Medulla oblongata (tissue), 1 donor: ENCODE measurements at regions not wholly inside any gene's neighbourhood (a gene's known extent, or its start where the extent isn't known, plus 50 kb on each side); places are given as distances from the start of the nearest gene placed in this dataset.
"Not testable (repeated sequence)": the region's sequence is repeated elsewhere in the genome, so short reads cannot be mapped to it uniquely, and the experiment has no call there.

Source experiments
- DNase-seq: peaks from one replicate; pipeline ENCODE4 v3.0.0-alpha.2; 2015; ENCODE audit errors: extremely low spot score

DNA sequence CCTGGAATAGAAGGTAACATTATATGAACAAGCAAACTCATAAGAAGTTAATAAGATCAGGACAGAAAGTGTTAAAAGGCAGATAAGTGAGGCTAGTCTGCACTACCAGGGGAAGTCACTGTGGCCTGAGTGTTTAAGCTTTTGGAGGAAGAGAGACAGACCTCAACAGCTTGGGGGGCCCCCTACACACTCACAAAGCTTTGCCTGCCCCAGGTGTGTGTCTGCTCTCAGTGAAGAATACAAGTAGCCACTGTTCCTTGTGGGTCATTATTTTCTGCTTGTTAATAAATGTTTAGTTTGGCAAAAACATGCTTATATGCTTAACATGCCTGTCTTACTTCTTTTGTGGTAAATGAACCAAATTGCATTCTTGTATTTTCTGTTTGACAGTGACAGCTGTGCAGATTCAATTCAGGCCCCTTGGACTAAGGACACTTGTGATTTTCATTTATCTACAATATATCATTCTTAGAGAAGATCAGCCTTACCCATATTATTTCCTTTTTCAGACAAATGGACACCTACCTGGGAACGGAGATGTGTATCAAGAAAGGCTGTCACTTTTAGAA is 50.7 kb upstream of the C12orf71 start:
- DNase-seq, result no peak

DNA sequence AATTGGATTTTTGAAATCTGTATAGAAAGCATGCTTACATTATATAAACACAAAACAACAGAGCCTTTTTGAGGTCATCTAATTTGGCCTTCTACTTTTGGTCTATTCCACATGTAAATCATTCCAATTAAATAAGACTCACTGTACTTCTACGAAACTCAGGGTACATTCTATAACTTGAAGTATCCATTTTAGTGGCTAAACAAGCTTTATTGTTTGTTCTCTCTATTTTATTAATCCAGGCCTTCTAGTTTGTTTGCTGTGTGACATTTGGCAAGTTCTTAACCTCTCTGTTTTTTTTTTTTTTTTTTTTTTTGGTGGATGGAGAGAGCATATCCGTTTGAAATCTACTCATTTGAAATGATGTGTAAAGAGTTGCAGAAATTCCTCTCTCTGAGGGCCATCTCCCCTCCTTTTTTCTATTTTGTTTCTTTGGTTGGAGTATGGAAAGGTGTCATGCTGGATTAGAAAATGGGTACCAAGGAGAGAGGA is 58.1 kb upstream of the C12orf71 start:
- no peak for DNase-seq

DNA sequence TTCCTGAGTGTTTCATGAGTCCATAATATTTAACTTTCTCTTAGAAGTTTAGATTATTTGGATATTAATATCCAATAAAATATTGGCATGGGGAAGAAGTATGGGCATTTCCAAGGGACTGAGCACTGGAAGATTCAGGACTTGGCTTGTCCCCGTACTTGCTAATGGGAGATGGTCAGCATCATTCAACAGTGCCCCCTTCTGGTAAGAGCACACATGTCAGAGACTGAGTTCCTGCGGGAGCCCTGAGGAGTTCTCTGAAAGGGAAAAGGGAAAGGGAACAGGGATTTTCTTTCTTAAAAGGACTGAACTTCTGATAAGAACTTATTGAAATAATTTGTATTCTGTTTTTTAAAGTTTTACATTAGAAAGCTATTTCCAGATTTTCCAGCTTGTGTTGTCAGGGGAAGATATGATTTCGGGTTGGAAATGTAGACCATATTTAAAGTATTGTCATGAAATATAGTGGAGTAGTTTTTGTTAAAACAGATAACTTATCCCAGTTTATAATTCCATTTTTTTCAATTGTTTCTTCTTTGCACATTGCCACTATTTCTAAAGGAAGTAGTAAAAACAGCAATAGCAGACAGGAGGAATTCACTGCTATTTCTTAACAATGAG is 59.8 kb upstream of the C12orf71 start:
- peak; percentile 88 for DNase-seq

DNA sequence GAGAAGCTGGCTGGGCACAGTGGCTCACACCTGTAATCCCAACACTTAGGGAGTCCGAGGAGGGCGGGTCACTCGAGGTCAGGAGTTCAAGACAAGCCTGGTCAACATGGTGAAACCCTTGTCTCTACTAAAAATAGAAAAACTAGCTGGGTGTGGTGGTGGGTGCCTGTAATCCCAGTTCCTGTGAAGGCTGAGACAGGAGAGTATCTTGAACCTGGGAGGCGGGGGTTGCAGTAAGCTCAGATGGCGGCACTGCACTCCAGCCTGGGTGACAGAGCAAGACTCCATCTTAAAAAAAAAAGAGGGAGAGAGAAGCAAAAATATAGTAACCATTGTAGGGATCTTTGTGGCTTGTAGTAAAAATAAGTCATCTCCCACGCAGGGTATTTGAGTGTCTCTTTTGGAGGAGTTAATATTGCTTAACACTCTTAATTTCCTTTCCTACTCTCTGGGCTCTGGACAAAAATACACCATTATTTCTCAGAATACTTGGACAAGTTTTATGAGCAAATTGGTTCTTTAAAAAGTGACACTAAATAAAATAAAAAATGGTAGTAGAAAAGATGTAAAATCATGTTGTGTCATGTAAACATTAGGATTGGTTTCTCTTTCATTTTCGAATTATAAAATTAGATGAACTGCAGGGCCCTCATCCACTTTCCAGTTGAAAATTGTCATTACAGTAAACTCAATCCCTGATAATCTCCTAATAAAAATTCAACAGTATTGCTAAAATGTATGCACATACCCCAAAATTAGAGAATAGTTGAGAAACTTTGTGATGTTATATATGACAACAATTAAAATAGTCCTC is 61.1 kb upstream of the C12orf71 start:
- no peak for DNase-seq

DNA sequence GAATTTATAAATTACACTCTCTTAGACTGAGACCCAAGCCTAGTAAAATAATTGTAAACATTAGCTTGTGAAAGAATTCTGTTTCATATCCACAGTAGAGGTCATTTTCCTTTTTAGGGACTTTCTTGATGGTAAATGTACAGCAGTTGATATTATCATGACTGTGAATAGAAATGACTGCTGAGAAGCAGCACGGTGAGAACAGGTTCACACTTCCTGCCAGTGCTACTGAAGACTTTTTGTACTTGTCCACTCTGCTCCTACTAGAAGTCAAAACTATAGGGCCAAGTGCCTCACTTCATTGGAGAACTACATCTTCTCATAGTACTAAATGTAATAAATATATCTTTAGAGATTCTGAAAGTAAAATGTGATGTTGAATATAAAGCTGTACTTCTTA is 63.3 kb upstream of the C12orf71 start:
- DNase-seq, result not testable (repeated sequence)

DNA sequence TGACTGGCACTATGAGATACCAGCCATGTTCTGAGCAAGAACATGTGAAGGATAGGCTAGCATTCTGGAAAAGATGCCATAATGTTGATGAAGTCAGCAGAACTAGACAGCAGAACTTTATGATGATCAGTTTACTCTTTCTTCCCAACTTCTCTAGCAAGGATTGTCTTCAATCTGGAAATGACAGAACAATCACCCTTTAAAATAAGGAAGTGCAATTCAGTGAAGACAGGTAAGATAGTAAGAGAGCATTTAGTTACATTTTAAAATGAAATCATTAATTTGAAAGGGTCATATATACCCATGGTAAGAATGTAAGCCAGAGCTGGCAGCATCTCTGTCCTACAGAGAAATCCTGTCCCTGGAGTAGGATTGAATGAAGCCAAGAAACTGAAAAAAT is 66.0 kb upstream of the C12orf71 start:
- no peak for DNase-seq

DNA sequence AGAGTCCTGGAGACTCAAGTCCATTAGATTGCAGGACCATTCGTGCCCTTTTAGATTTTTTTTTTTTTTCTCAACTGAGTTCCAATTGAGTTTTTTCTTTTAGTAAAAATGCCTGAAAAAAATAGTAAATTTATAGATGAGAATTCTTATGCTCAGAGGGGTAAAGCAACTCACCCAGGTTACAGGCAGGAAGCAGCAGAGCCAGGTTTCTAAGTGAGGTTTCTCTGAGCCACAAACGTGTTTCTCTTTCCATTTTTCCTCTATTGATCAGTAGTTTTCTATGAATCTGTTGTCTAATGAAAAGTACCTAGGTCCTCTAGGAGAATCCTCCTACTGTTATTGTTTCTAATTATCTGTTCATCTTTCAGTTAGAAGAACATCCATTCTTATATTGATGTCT is 66.4 kb upstream of the C12orf71 start:
- no peak for DNase-seq

DNA sequence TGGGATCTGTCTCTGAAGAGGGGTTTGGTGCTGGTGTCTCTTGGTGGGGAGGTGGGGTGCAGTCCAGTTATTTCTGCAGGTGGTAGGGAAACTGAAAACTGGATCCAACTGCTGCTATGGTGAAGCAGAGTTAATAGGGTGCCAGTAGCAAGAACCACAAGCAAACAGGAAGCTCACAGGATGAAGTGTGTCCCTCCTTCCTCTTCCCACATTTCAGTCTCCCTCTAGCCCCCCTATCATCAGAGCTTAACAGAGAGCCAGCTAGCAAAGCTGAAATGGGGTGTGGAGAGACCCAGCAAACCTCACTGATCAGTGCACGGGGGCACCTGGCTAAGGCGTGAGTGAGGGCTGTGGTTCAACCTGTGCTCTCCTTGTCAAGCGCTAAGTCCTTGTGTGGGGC is 69.1 kb upstream of the C12orf71 start:
- DNase-seq, result no peak

DNA sequence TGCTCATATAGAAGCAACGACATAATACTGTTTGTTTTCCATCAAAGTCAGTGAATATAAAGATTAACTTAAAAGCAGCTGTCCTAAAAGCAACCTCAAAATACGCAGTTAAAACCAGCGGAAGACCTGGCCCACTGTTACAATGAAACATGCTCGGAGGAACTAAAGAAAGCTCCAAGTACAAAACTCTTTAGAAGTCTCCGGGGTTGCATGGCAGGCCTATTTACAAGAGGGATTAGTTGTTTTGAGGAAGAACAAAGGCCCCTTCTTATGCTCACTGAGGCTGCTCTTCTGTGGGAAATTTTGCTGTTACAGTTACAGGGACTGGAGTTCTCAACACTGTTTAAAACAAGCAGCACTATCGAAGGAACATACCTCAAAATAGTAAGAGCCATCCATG is 75.9 kb upstream of the C12orf71 start:
- DNase-seq, result peak; percentile 35

DNA sequence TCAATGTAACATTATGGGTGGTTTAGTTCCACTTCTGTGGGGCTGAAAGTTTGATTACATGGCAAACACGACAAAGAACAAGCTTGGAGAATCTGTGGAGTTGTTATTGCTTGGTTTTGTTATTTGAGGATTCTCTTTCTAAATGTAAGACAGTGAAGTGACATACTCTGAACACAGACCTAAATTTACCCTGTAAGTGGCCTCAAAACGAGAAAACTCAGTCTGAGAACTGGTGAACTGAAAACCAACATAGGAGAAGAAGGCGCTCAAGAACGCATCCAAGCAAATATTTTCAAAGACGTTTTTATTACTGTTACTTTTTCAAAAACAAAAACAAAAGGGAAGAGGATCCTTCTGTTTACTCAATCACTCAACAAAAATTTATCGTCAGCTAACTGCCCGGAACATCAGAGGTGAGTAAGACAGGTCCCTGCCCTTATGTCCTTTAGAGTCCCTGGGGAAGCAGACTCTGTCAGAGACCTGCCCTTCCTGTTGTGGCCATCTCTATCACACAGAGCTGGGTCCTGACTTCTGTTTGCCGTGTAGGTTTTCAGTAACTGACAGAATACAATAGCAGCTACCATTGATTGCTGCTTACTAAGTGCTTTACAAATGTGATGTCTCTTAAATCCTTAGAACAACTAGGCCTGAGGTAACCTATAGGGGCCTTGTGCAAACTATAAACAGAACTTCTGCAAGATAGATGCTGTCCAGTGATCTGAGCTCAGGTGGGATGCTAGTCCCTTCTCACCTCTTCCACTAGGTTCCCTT is 79.3 kb upstream of the C12orf71 start:
- no peak for DNase-seq

DNA sequence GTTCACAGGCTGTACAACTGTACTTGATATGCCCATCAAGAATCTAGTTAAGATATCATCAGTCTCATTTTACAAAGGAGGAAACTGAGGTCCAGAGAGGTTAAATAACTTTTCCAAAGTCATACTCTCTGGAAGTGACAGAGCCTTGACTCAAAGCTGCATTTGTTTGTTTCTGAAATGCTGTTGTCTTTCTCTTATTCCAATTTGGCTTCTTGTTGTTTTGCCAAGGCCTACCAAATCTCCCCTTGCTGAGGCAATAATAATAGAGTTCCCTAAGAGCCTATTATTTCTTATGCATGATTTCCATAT is 79.8 kb upstream of the C12orf71 start:
- no peak for DNase-seq

DNA sequence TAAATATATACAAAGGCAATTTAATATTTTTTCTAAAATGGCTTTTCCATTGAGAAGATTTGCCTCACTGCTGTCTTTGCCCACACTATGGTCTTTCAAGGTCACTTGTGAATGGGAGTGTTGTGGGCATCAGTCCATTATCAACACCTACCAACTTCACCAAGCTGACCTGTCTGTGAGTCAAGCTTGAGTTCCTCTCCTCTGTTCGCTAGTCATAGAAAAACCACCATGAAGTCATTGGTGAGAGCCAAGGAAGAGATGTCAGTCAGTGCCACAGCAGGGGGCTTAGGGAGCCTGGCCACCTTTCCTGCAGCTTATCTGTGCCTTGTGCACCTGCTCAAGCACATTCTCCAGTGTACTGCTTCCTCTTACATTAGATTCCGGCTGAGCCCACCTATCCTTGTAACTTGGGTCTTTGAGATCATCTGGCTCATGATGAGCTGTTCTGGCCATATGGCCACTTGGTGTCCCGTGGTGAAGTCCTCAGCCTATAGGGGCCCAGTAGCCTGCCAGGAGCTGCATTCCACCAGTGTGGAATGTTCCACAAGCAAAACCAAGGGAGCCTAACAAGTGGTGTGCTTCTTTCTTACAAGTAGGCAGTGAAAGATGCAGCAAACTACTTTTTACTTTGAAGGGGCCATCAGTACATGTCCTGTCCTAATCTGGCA is 80.8 kb upstream of the C12orf71 start:
- no peak for DNase-seq

DNA sequence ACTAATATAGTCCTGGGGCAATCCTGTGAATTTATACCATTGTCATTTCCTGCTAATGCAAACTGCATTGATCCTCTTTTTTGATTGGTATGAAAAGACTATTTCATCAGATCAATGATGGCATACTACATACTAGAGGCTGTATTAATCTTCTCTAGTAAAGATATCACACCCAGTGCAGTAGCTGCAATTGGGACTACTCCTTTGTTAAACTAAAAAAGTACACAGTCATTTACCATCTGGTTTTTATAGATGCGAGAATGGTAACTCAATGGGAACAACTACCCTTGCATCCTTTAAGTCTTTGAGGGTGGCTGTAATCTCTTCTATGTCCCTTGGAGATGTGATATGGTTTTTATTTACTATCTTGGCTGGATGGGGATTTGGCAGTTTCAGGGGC is 80.2 kb upstream of the STK38L start:
- DNase-seq, result no peak

DNA sequence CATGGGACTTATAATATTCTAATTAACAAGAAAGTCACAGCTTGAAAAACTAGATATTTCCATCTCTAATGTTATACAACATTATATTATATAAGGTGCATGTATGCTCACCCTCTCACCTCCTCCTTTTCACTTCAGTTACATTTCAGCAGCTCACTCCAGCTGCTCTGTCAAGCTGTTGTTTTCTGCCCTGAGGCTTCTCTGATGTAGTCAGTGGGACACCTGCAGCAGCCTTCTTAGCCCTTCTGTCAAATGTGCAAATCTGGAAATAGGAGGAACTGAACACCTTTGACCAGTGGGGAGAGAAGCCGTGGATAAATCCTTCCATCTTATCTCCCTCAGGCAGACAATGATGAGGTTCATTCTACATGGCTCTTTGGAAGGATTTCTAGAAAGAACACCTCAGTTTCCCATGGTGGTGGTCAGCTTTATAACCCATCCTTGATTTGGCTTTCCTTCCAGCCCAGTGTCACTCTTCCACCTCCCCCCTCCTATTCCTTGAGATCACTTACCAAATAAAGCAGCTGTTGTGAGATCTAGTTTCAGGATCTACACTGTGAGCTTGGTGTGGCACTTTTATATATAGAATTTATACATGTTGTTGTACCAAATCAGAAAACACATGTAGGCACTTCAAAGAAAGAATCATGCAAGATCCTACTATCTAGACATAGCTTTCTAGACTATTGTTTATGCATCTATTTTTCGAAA is 79.6 kb upstream of the STK38L start:
- DNase-seq, result no peak

DNA sequence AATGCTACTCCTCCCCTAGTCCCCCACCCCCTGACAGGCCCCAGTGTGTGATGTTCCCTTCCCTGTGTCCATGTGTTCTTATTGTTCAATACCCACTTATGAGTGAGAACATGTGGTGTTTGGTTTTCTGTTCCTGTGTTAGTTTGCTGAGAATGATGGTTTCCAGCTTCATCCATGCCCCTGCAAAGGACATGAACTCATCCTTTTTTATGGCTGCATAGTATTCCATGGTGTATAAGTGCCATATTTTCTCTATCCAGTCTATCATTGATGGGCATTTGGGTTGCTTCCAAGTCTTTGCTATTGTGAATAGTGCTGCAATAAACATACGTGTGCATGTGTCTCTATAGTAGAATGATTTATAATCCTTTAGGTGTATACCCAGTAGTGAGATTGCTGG is 78.1 kb upstream of the STK38L start:
- DNase-seq, result not testable (repeated sequence)

DNA sequence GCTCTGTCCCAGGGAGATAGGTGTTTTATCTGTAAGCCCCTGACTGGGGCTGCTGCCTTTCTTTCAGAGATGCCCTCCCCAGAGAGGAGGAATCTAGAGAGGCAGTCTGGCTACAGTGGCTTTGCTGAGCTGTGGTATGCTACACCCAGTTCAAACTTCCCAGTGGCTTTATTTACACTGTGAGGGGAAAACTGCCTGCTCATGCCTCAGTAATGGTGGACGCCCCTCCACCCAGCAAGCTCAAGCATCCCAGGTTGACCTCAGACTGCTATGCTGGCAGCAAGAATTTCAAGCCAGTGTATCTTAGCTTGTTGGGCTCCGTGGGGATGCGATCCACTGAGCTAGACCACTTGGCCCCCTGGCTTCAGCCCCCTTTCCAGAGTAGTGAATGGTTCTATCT is 72.6 kb upstream of the STK38L start:
- DNase-seq, result not testable (repeated sequence)

DNA sequence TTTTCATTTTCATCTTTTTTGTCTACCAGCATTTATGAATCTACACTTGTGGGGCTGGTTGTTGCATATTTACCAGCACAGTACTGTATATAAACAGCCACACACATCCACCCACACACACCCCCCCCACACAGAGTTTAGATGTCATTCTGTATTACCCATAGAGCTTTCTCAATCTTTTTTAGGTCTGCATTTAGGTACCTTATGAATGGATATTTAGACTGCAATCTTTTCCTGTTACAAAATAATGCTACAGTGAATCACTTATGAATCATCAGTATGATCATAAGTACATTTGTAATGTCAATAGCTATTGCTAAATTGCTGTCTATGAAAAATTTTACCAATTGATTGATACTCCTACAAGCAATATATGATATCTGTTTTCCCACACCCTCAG is 67.3 kb upstream of the STK38L start:
- DNase-seq, result no peak

DNA sequence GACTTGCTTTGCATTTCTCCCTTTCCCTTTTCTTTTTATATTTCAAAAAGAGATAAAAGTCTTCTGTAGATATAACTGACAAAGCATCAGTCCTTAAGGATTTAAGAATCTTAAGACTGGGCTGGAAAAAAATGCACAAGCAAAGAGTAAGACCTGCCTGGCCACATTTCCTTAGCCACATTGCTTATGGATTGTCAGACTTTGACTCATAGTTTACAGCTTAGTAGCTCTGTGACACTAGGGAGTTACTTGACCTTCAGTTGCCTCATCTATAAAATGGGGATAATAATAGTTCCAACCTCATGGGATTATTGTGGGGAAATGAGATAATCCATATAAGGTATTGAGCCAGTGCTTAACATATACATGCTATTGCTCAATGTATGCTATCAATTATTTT is 66.4 kb upstream of the STK38L start:
- no peak for DNase-seq

DNA sequence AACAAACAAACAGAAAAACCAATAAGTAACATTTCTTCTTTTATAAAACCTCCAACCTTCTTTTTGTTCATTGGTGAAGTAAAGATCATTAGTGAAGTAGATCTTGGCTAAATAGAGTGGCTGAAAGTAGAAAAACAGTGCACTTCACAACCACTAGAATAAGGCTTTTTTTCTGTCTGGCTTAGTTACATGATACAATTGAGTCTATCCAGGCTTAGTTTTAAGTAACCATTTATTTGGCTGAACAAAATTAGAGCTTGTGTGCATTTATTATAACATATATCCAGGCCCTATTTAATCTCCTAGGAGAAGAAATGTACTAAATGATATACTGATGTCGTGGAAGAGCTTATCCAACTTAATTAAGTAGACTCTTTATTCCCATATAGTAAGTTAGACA is 65.8 kb upstream of the STK38L start:
- DNase-seq, result no peak

DNA sequence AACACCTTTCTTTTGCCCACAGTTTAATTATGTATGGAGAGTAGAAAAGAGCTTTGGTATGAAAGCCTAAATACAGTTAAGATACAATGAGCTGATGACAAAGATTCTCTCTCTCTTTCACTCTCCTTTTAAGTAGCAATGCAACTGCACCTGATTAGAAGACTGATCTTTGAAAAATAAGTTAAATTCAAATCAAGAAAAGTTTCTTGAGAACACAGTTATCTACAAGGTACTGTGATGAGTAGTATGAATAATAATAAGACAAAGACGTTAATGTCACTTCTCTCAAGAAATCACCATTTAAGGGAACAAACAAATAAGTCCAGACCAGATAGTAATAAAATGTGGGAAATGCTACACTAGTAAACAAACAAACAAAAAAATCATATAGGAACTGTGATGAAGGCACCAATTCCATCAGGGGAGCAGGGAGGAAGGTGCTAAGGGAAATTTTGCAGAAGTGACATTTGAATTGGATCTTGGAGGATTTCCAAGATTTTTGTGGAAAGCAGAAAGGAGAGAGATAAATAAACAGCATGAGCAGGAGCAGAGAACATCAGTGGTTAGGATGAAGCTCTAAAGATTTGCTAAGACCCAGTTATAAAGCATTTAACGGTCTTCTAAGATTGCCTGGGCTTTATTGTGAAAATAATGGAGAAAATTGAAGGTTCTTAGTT is 65.2 kb upstream of the STK38L start:
- no peak for DNase-seq
